Astrocyte (in vitro differentiated cells and primary cell): ENCODE measurements at regions not wholly inside any gene's neighbourhood (a gene's known extent, or its start where the extent isn't known, plus 50 kb on each side); places are given as distances from the start of the nearest gene placed in this dataset.

ENCODE experiments used
- DNase-seq: peaks from one replicate; pipeline ENCODE4 v3.0.0-alpha.2; 2010; ENCODE audit warnings: low read depth
- FAIRE-seq: peaks from 2 replicates; lab custom pipeline; 2011; peaks lifted over from hg19 to GRCh38; lab: Jason Lieb, UNC
- H2AFZ ChIP-seq: 2 replicates; pipeline ENCODE4 v1.6.0; 2012; ENCODE audit warnings: low read depth, low read length, inconsistent platforms
- H3K27ac ChIP-seq: 2 replicates; pipeline ENCODE4 v1.5.1; 2011; ENCODE audit warnings: low read depth, low read length, inconsistent platforms
- H3K27me3 ChIP-seq: 2 replicates; pipeline ENCODE4 v1.6.0; 2011; ENCODE audit warnings: low read length, inconsistent platforms; ENCODE audit not compliant: insufficient read depth
- H3K36me3 ChIP-seq: 2 replicates; pipeline ENCODE4 v1.5.1; 2011; ENCODE audit warnings: low read length, inconsistent platforms; ENCODE audit not compliant: insufficient read depth
- H3K4me1 ChIP-seq: 2 replicates; pipeline ENCODE4 v1.5.1; 2011; ENCODE audit warnings: low read length, inconsistent platforms; ENCODE audit not compliant: insufficient read depth
- H3K4me2 ChIP-seq: 2 replicates; pipeline ENCODE4 v1.6.0; 2012; ENCODE audit warnings: low read length, inconsistent platforms
- H3K4me3 ChIP-seq: 2 replicates; pipeline ENCODE4 v1.5.1; 2011; ENCODE audit warnings: low read depth, mild to moderate bottlenecking, low read length, inconsistent platforms; ENCODE audit not compliant: insufficient read depth
- H3K79me2 ChIP-seq: 2 replicates; pipeline ENCODE4 v1.6.0; 2012; ENCODE audit warnings: mild to moderate bottlenecking, low read length, inconsistent platforms; ENCODE audit not compliant: insufficient read depth
- H3K9ac ChIP-seq: 2 replicates; pipeline ENCODE4 v1.6.0; 2012; ENCODE audit warnings: mild to moderate bottlenecking, low read length, inconsistent platforms
- H3K9me3 ChIP-seq: 2 replicates; pipeline ENCODE4 v1.5.1; 2012; ENCODE audit warnings: low read depth, mild to moderate bottlenecking, low read length, inconsistent platforms; ENCODE audit not compliant: insufficient read depth
- H4K20me1 ChIP-seq: 2 replicates; pipeline ENCODE4 v1.6.0; 2012; ENCODE audit warnings: low read length, inconsistent platforms; ENCODE audit not compliant: insufficient read depth
- H3K27ac Mint-ChIP-seq: one replicate; pipeline ENCODE4 v1.8.0; 2021; ENCODE audit warnings: mild to moderate bottlenecking, mixed read lengths; ENCODE audit not compliant: unreplicated experiment
- H3K27me3 Mint-ChIP-seq: one replicate; pipeline ENCODE4 v1.8.0; 2021; ENCODE audit warnings: low read depth, mixed read lengths; ENCODE audit not compliant: unreplicated experiment
- H3K36me3 Mint-ChIP-seq: one replicate; pipeline ENCODE4 v1.8.0; 2021; ENCODE audit warnings: low read depth, mixed read lengths; ENCODE audit not compliant: unreplicated experiment
- H3K4me1 Mint-ChIP-seq: one replicate; pipeline ENCODE4 v1.8.0; 2021; ENCODE audit warnings: low read depth, mixed read lengths; ENCODE audit not compliant: unreplicated experiment
- H3K4me3 Mint-ChIP-seq: one replicate; pipeline ENCODE4 v1.8.0; 2021; ENCODE audit warnings: mild to moderate bottlenecking, moderate library complexity, mixed read lengths; ENCODE audit not compliant: unreplicated experiment
- H3K9me3 Mint-ChIP-seq: one replicate; pipeline ENCODE4 v1.8.0; 2021; ENCODE audit warnings: mild to moderate bottlenecking, mixed read lengths; ENCODE audit not compliant: unreplicated experiment
- CTCF ChIP-seq: IDR thresholded peaks from 2 replicates; pipeline ENCODE4 v1.5.1; 2011; ENCODE audit warnings: low read depth, mild to moderate bottlenecking, inconsistent platforms, low read length, moderate library complexity; ENCODE audit not compliant: insufficient read depth
- EZH2 ChIP-seq: IDR thresholded peaks from 2 replicates; pipeline ENCODE4 v1.6.1; 2012; ENCODE audit warnings: mild to moderate bottlenecking, low read length, inconsistent platforms; ENCODE audit not compliant: insufficient read depth

- no peaks in the 10 kb centered on the region for H3K36me3 Mint-ChIP-seq
- no peak overlapping the region for H3K4me2 ChIP-seq
- H2AFZ ChIP-seq, result no peak overlapping the region
- peaks cover 10% of the 10 kb centered on the region for H3K27me3 Mint-ChIP-seq
- H3K27ac Mint-ChIP-seq, result no peak overlapping the region
- H3K79me2 ChIP-seq, result no peaks in the 10 kb centered on the region
- H3K27me3 ChIP-seq, result no peaks in the 10 kb centered on the region
- peaks cover 7% of the 10 kb centered on the region for H3K4me1 Mint-ChIP-seq
- FAIRE-seq, result no peak
- no peak overlapping the region for H3K4me3 ChIP-seq
- H3K36me3 ChIP-seq, result no peaks in the 10 kb centered on the region
- no peak overlapping the region for H3K27ac ChIP-seq
- no peaks in the 10 kb centered on the region for H3K4me1 ChIP-seq
- no peak overlapping the region for H3K4me3 Mint-ChIP-seq
- H3K9me3 ChIP-seq, result no peaks in the 10 kb centered on the region
- no peak overlapping the region for H3K9ac ChIP-seq
- no peak for DNase-seq
- H3K9me3 Mint-ChIP-seq, result no peaks in the 10 kb centered on the region
- TF ChIP-seq CTCF, result no peak
- TF ChIP-seq EZH2, result no peak
- no peaks in the 10 kb centered on the region for H4K20me1 ChIP-seq
These were observed 365.7 kb downstream of the MAFB start for GRCh38 chr20:40323361-40323794.

DNA sequence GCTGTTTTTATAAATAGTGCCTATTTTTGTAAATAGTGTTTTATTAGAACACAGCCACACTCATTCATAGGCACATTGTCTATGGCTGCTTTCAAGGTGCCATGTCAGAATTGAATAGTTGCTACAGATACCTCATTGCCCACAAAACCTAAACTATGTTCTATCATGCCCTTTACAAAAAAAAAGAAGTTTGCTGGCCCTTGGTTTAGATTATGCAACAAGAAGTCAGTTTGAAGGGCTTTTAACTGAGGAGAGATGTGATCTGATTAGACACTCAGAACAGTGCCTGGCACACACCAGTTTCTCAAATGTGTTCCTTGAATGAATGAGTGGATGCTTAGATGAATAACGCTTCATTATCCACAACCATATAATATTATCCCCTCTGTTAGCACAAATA lies 366.1 kb downstream of the MAFB start:
- H3K4me3 ChIP-seq, result no peak overlapping the region
- Mint-ChIP-seq H3K27me3 (peaks cover 8% of the 10 kb centered on the region), H3K27ac (no peak overlapping the region), H3K9me3 (no peaks in the 10 kb centered on the region), H3K4me3 (no peak overlapping the region), H3K36me3 (no peaks in the 10 kb centered on the region), H3K4me1 (peaks cover 7% of the 10 kb centered on the region)
- no peaks in the 10 kb centered on the region for H3K27me3 ChIP-seq
- H2AFZ ChIP-seq, result no peak overlapping the region
- FAIRE-seq (no peak), DNase-seq (no peak)
- no peaks in the 10 kb centered on the region for H4K20me1 ChIP-seq
- no peaks in the 10 kb centered on the region for H3K79me2 ChIP-seq
- no peak for TF ChIP-seq CTCF
- TF ChIP-seq EZH2, result no peak
- H3K9me3 ChIP-seq, result no peaks in the 10 kb centered on the region
- H3K36me3 ChIP-seq, result no peaks in the 10 kb centered on the region
- no peak overlapping the region for H3K9ac ChIP-seq
- H3K27ac ChIP-seq, result no peak overlapping the region
- H3K4me1 ChIP-seq, result no peaks in the 10 kb centered on the region
- H3K4me2 ChIP-seq, result no peak overlapping the region

DNA sequence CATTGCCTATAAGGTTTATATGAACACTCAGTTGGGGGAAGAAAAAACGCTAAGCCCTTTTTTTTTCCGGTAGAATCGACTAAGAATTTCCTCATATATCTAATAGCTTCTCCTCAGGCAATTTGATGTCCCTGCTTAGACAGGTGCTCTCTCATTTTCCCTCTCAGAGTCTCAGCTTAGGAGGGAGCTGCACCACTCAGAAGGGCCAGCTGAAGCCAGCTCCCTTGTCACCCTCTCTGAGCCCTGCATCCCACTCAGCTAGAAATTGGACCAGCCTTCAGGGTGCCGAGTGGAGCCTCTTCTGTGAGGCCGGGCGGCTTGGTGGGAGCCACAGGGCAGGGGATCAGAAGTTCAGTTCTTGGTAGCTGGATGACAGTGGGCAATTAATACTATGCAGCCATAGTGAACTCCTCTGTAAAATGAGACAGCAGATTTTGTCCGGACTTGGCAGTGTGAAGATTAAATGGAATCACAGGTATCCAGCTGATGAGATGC lies 368.5 kb downstream of the MAFB start:
- H3K4me1 ChIP-seq, result no peaks in the 10 kb centered on the region
- H3K9me3 Mint-ChIP-seq, result no peaks in the 10 kb centered on the region
- H3K4me3 Mint-ChIP-seq, result no peak overlapping the region
- H3K27ac Mint-ChIP-seq, result no peak overlapping the region
- H3K9ac ChIP-seq, result no peak overlapping the region
- peaks cover 7% of the 10 kb centered on the region for H3K4me1 Mint-ChIP-seq
- H2AFZ ChIP-seq, result no peak overlapping the region
- FAIRE-seq (no peak), DNase-seq (no peak)
- peaks cover 16% of the 10 kb centered on the region for H3K27me3 Mint-ChIP-seq
- H3K79me2 ChIP-seq, result no peaks in the 10 kb centered on the region
- H4K20me1 ChIP-seq, result no peaks in the 10 kb centered on the region
- no peaks in the 10 kb centered on the region for H3K36me3 ChIP-seq
- no peak overlapping the region for H3K4me3 ChIP-seq
- H3K27me3 ChIP-seq, result no peaks in the 10 kb centered on the region
- no peaks in the 10 kb centered on the region for H3K36me3 Mint-ChIP-seq
- no peak overlapping the region for H3K4me2 ChIP-seq
- H3K9me3 ChIP-seq, result no peaks in the 10 kb centered on the region
- TF ChIP-seq CTCF (no peak), EZH2 (no peak)
- no peak overlapping the region for H3K27ac ChIP-seq
